Endothelial cell of umbilical vein (primary cell): ENCODE measurements at regions not wholly inside any gene's neighbourhood (a gene's known extent, or its start where the extent isn't known, plus 50 kb on each side); places are given as distances from the start of the nearest gene placed in this dataset.

Source experiments
- BruUV-seq: library from RNA; stranded (reverse); fragments of 400-500 nt; replicated peaks from 2 replicates; lab custom pipeline; 2021; lab: Mats Ljungman, UMichigan
- CTCF ChIA-PET: fragments of 300-600, 350-600 bp; sonication (Branson Sonifier 250); formaldehyde crosslinking; loops from one replicate; lab custom pipeline; 2021; ENCODE audit warnings: antibody characterized with exemption, inconsistent platforms; lab: Charles Lee
- POLR2A ChIA-PET: fragments of 300-600, 350-600 bp; sonication (Branson Sonifier 250); formaldehyde crosslinking; loops from one replicate; lab custom pipeline; 2021; ENCODE audit warnings: antibody characterized with exemption, inconsistent platforms; lab: Charles Lee
- DNase-seq: peaks from one replicate; pipeline ENCODE4 v3.0.0-alpha.2; 2011; ENCODE audit warnings: low read depth, low spot score
- FAIRE-seq: peaks from 2 replicates; lab custom pipeline; 2011; peaks lifted over from hg19 to GRCh38; lab: Jason Lieb, UNC
- H2AFZ ChIP-seq: 2 replicates; pipeline ENCODE4 v1.6.0; 2012; ENCODE audit warnings: low read depth, low read length, control low read depth, inconsistent platforms
- H3K27ac ChIP-seq: 2 replicates; pipeline ENCODE4 v1.5.1; 2011; ENCODE audit warnings: low read depth, mild to moderate bottlenecking, control low read depth, low read length, moderate library complexity; ENCODE audit not compliant: insufficient read depth
- H3K27me3 ChIP-seq, 2 experiments: 2 replicates each; pipeline versions ENCODE4 v1.6.0 to v1.6.1; 2011; ENCODE audit warnings: low read length in 2 of 2, mixed read lengths in 1 of 2; ENCODE audit not compliant: control insufficient read depth in 2 of 2, insufficient read depth in 2 of 2
- H3K36me3 ChIP-seq, 2 experiments: 2 replicates in 1 of 2; 3 replicates in 1 of 2; pipeline ENCODE4 v1.5.1; 2011; ENCODE audit warnings: low read length in 2 of 2, mild to moderate bottlenecking in 1 of 2, moderate library complexity in 1 of 2; ENCODE audit not compliant: control insufficient read depth in 2 of 2, insufficient read depth in 2 of 2; ENCODE audit errors: extremely low read depth in 1 of 2
- H3K4me1 ChIP-seq: 3 replicates; pipeline ENCODE4 v1.5.1; 2011; ENCODE audit warnings: mild to moderate bottlenecking, low read length; ENCODE audit not compliant: control insufficient read depth, insufficient read depth; ENCODE audit errors: extremely low read depth
- H3K4me2 ChIP-seq: 2 replicates; pipeline ENCODE4 v1.6.1; 2011; ENCODE audit warnings: low read length, control low read depth, mixed read lengths; ENCODE audit not compliant: insufficient read depth
- H3K4me3 ChIP-seq, 3 experiments: fragments of 200-600 bp in 1 of 3; sonication (generic), shearing (Covaris generic) in 1 of 3; replicated peaks in 1 of 3; 2 replicates each; pipeline ENCODE4 v1.5.1; 2011 to 2016; ENCODE audit warnings: control low read depth in 3 of 3, low read length in 3 of 3, mild to moderate bottlenecking in 2 of 3, inconsistent platforms in 1 of 3, low read depth in 1 of 3, moderate library complexity in 1 of 3; ENCODE audit not compliant: insufficient read depth in 1 of 3
- H3K79me2 ChIP-seq: 2 replicates; pipeline ENCODE4 v1.6.0; 2012; ENCODE audit warnings: low read length, inconsistent platforms; ENCODE audit not compliant: control insufficient read depth, insufficient read depth
- H3K9ac ChIP-seq: replicated peaks from 2 replicates; pipeline ENCODE3; 2011; ENCODE audit warnings: low read length, control low read depth; ENCODE audit not compliant: insufficient read depth; ENCODE audit errors: extremely low read depth
- H3K9me1 ChIP-seq: replicated peaks from 3 replicates; pipeline ENCODE4 v1.6.0; 2011; ENCODE audit warnings: mild to moderate bottlenecking, low read length; ENCODE audit not compliant: control insufficient read depth, insufficient read depth; ENCODE audit errors: extremely low read depth
- H3K9me3 ChIP-seq: replicated peaks from 2 replicates; pipeline ENCODE4 v1.5.1; 2012; ENCODE audit warnings: low read length, inconsistent platforms; ENCODE audit not compliant: control insufficient read depth, insufficient read depth
- H4K20me1 ChIP-seq: replicated peaks from 2 replicates; pipeline ENCODE3; 2011; ENCODE audit warnings: mild to moderate bottlenecking, low read length; ENCODE audit not compliant: control insufficient read depth, insufficient read depth; ENCODE audit errors: extremely low read depth
- CTCF ChIP-seq, 2 donors: IDR thresholded peaks; 1 replicate in 1 of 2; 2 replicates in 1 of 2; pipeline ENCODE4 v1.5.1; 2011; ENCODE audit warnings: low read length in 2 of 2, mild to moderate bottlenecking in 2 of 2, moderate library complexity in 2 of 2, control low read depth in 1 of 2, inconsistent platforms in 1 of 2, low read depth in 1 of 2; ENCODE audit not compliant: insufficient read depth in 1 of 2; ENCODE audit errors: extremely low read depth in 1 of 2
- FOS ChIP-seq: IDR thresholded peaks from 2 replicates; pipeline ENCODE4 v1.6.1; 2011; ENCODE audit warnings: mild to moderate bottlenecking, low read length, moderate library complexity, borderline replicate concordance; ENCODE audit not compliant: insufficient read depth
- GATA2 ChIP-seq: IDR thresholded peaks from 2 replicates; pipeline ENCODE4 v1.7.0; 2011; ENCODE audit warnings: low read depth, mild to moderate bottlenecking, moderate library complexity, mixed read lengths, low read length; ENCODE audit not compliant: insufficient read length, insufficient read depth
- JUN ChIP-seq: IDR thresholded peaks from 2 replicates; pipeline ENCODE4 v1.6.1; 2011; ENCODE audit warnings: borderline replicate concordance, low read depth; ENCODE audit not compliant: insufficient read length, insufficient read depth
- dilution Hi-C: fragments of 300-500 bp; cut with MboI; formaldehyde crosslinking; loops from one replicate; pipeline ENCODE4 v1.15.0; 2019; ENCODE audit warnings: low sequenced_read_pairs; ENCODE audit not compliant: extremely low pct_ligation_motif_present
- intact Hi-C: fragments of 100-400 bp; cut with micrococcal nuclease; formaldehyde crosslinking; loops from one replicate; pipeline ENCODE4 v1.10.0; 2022

GRCh38 chr13:59318320-59318930 is 845.3 kb downstream of the DIAPH3 start:
- no peaks in the 10 kb centered on the region for H3K9me1 ChIP-seq
- POLR2A ChIA-PET: no interaction called here
- FAIRE-seq (peak; percentile 77), DNase-seq (peak; percentile 86)
- TF ChIP-seq GATA2 (no peak), CTCF (IDR thresholded peaks at IDR 0.05; ENCODE audit: extremely low read depth in 1 of 2, insufficient read depth in 1 of 2, low read depth in 1 of 2, low read length in 2 of 2) (peak; percentile 68 to 71), FOS (no peak)
- no peaks in the 10 kb centered on the region for H3K27me3 ChIP-seq
- H3K27ac ChIP-seq: no peak overlapping the region
- BruUV-seq: no TSS peak
- H3K4me2 ChIP-seq: no peak overlapping the region
- H3K36me3 ChIP-seq: no peaks in the 10 kb centered on the region
- peaks cover 23% of the 10 kb centered on the region for H3K4me1 ChIP-seq
- dilution Hi-C loops: no loop called here
- H3K9ac ChIP-seq: no peak overlapping the region
- no peaks in the 10 kb centered on the region for H3K9me3 ChIP-seq
- CTCF ChIA-PET: interaction anchor here (0.6 to 5.1 kb wide), 30 partner anchors 9 to 1694 kb away, joined by 3 to 41 read pairs (median 4); partner anchors contain the start of gene PCDH17
- H3K79me2 ChIP-seq: no peaks in the 10 kb centered on the region
- H3K4me3 ChIP-seq: no peak overlapping the region
- intact Hi-C loops: loop anchor here (1.0 to 10.0 kb wide), 6 partner anchors 52 to 1688 kb away; partner anchors contain the start of gene PCDH17
- H2AFZ ChIP-seq: no peak overlapping the region
- H4K20me1 ChIP-seq: no peaks in the 10 kb centered on the region

- dilution Hi-C loops: no loop called here
- ChIA-PET POLR2A (no interaction called here), CTCF (interaction anchor here (0.7 to 5.1 kb wide), 13 partner anchors 8 to 1695 kb away, joined by 3 to 41 read pairs (median 6); partner anchors contain the start of gene PCDH17)
- no peak for FAIRE-seq
- Histone ChIP-seq H3K9ac (no peak overlapping the region), H3K27me3 (no peaks in the 10 kb centered on the region), H3K9me1 (no peaks in the 10 kb centered on the region), H3K27ac (no peak overlapping the region), H3K36me3 (no peaks in the 10 kb centered on the region), H4K20me1 (no peaks in the 10 kb centered on the region), H3K79me2 (no peaks in the 10 kb centered on the region), H3K4me3 (peak overlapping the region in 1 of 3 experiments; percentile 1), H2AFZ (no peak overlapping the region), H3K4me1 (peaks cover 23% of the 10 kb centered on the region), H3K9me3 (no peaks in the 10 kb centered on the region), H3K4me2 (peak overlapping the region; percentile 62)
- TF ChIP-seq JUN: no peak
- BruUV-seq: no TSS peak
- DNase-seq: peak; percentile 49
- intact Hi-C loops: loop anchor here (1.0 to 10.0 kb wide), 6 partner anchors 14 to 1688 kb away; partner anchors contain the start of gene PCDH17
These were observed 844.5 kb downstream of the DIAPH3 start for GRCh38 chr13:59319276-59319675.
